RWPE1 (cell line): ENCODE measurements at regions not wholly inside any gene's neighbourhood (a gene's known extent, or its start where the extent isn't known, plus 50 kb on each side); places are given as distances from the start of the nearest gene placed in this dataset.

Source experiments
- CTCF ChIA-PET: fragments of 350-600 bp; sonication (Branson Sonifier 250); formaldehyde crosslinking; extraction: SDS; loops from one replicate; lab custom pipeline; 2021; lab: Yijun Ruan, JAX
- POLR2A ChIA-PET: fragments of 400-600 bp; formaldehyde crosslinking; extraction: SDS; loops from one replicate; lab custom pipeline; 2020; ENCODE audit warnings: antibody characterized with exemption; ENCODE audit not compliant: low non-redundant PET; lab: Yijun Ruan, JAX
- DNase-seq: peaks from one replicate; pipeline ENCODE4 v3.0.0; 2012; ENCODE audit warnings: low spot score
- H3K27ac ChIP-seq: fragments of 450-650 bp; 2 replicates; pipeline ENCODE4 v1.5.1; 2017
- TF ChIP-seq, protein P1 (sequence below): fragments of 450-650 bp; conservative IDR thresholded peaks from 2 replicates; pipeline ENCODE4 v1.5.1; 2017; ENCODE audit warnings: low read depth, mild to moderate bottlenecking

DNA sequence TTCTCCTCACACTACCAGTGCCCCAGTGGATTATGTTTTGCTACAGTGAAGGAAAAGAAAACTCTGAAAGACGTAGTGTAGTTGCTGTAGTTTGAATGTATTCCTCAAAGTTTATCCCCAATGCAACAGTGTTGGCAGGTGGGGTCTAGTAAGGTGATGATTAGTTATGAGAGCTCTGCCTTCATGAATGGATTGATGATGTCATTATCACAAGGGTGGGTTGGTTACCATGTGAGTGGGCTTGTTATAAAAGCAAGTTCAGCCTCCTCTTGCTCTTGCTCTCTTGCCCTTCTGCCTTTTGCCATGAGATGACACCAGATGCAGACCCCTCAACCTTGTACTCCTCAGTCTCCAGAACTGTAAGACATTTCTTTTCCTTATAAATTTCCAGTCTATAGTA is 244.7 kb upstream of the RSPO3 start:
- TF ChIP-seq, protein P1, sequence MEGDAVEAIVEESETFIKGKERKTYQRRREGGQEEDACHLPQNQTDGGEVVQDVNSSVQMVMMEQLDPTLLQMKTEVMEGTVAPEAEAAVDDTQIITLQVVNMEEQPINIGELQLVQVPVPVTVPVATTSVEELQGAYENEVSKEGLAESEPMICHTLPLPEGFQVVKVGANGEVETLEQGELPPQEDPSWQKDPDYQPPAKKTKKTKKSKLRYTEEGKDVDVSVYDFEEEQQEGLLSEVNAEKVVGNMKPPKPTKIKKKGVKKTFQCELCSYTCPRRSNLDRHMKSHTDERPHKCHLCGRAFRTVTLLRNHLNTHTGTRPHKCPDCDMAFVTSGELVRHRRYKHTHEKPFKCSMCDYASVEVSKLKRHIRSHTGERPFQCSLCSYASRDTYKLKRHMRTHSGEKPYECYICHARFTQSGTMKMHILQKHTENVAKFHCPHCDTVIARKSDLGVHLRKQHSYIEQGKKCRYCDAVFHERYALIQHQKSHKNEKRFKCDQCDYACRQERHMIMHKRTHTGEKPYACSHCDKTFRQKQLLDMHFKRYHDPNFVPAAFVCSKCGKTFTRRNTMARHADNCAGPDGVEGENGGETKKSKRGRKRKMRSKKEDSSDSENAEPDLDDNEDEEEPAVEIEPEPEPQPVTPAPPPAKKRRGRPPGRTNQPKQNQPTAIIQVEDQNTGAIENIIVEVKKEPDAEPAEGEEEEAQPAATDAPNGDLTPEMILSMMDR = no peak
- no peak overlapping the region for H3K27ac ChIP-seq
- no peak for DNase-seq
- POLR2A ChIA-PET = no interaction called here
- CTCF ChIA-PET = no interaction called here

DNA sequence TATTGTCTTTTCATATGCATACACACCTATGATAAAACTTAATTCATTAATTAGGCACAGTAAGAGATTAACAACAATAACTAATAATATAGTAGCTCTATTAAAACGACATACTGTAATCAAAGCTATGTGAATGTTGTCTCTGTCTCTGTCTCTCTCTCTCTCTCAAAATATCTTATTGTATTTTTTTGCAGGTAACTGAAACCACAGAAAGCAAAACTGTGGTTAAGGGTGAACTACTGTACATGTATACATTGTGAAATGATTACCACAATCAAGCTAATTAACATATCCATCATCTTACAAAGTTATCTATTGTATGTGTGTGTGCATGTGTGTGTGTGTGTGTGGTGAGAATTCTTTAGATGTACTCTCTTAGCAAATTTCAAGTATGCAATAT is 242.0 kb upstream of the RSPO3 start:
- ChIA-PET POLR2A (no interaction called here), CTCF (no interaction called here)
- DNase-seq = no peak
- H3K27ac ChIP-seq = no peak overlapping the region
- TF ChIP-seq, protein P1 = no peak

DNA sequence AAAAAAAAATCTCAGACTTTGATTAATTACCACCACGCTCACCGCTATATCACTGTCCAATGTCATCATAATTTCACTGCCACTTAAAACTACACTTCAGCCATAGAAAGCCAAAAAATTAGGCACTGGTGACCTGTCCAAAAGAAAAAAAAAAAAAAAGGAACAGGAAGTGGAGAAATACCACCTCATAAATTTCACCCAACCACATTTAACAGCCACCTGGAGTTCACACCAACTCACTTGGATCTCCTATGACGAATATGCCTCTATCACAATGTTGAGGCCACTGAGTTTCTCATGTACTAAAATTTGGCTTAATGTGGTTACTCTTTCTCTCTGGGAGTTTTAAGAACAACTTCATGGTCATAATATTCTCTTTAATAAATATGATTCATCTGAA is 237.5 kb upstream of the RSPO3 start:
- no peak for DNase-seq
- no peak overlapping the region for H3K27ac ChIP-seq
- ChIA-PET CTCF (interaction anchor here (0.6 kb wide), 1 partner anchor 401 kb away, joined by 3 read pairs; no protein-coding TSS in a partner anchor), POLR2A (no interaction called here)
- TF ChIP-seq, protein P1 = no peak

DNA sequence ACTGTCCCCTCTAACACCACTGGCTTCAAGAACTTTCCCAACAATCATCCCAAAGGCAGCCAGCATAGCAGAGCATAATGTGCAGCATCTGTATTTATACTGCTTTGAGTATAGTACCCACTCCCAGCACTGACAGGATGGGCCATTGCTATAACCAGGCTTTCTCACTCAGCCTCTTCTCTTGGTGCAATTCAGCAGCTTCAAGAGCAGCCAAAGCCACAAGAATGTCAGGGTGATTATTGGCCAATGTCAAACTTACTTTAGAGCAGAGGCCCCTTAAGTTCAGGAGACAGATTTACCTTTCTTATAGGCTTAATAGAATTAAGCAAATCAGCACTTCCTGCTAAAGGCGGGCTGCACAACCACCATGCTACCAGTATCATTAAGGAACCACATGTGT is 232.4 kb upstream of the RSPO3 start:
- H3K27ac ChIP-seq = no peak overlapping the region
- TF ChIP-seq, protein P1 = no peak
- POLR2A ChIA-PET = no interaction called here
- CTCF ChIA-PET = interaction anchor here (0.9 kb wide), 1 partner anchor 57 kb away, joined by 3 read pairs; no protein-coding TSS in a partner anchor
- no peak for DNase-seq

DNA sequence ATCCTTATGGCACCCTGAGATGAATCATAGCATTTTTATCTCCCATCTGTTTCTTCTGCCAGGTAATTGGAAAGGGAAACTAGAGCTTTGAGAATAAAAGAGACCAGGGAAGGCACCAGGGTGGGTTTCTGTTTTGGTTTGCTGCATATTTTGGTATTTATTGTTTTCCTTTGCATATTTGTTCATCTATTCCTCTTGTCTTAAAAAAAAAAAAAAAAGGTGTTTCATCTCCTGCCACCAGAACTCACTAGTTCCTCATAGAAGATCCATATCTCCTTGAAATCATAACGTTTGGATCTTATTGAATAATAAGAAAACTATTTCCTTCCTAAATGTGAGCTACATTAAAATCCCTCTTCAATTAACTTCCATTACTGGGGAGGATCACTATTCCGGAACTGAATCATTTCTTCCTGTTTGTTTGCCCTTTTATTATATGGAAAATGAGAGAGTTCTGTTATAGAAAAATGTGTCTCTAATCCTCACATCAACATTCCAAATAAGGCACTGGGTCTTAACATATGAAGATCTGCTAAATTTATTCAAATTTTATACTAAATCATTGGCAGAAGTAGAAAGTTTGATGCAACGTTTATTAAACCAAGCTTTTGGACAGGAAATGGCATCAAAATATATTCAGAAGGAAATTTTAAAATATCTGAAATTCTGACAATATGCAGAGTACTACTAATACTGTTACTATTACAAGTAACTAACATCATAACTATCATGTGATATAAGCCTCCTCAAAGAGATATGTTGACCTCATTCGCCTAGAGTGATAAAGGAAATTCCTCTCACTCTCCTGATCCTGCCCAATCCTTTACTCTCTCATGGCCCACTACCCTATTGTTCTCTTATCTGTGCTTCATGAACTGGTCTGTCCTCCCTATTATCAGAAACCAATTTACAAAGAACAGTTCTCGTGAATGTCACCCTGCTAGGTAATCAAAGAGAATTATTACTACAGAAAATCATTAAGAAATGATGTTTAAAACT is 229.4 kb upstream of the RSPO3 start:
- H3K27ac ChIP-seq = no peak overlapping the region
- ChIA-PET POLR2A (no interaction called here), CTCF (no interaction called here)
- DNase-seq = no peak
- TF ChIP-seq, protein P1 = no peak

DNA sequence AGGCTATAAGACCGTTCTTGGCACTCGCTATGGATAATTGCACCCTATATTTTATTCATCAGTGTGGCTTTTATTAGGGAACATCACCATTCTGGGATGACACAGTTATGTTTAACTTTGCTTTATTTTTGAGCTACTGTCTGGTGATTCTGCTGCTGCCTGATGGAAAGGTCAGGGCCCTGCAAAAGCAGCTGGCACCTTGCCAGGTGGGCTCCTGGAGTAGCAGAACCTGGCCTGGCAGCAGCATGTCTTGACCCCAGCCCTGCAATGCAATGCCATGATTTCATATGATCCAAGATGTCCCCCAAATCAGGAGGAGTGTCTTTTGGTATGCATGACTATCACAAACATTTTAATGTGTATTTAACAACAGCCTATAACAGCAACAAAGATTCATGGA is 228.4 kb upstream of the RSPO3 start:
- DNase-seq = no peak
- CTCF ChIA-PET = no interaction called here
- TF ChIP-seq, protein P1 = no peak
- H3K27ac ChIP-seq = no peak overlapping the region
- POLR2A ChIA-PET = no interaction called here
